K562 (cell line): ENCODE measurements at regions not wholly inside any gene's neighbourhood (a gene's known extent, or its start where the extent isn't known, plus 50 kb on each side); places are given as distances from the start of the nearest gene placed in this dataset.

ENCODE experiments used
- ATAC-seq: fragments of 200-7000 bp; cut with Tn5 transposase; 3 replicates; pipeline ENCODE4 v1.9.1; 2020; ENCODE audit warnings: moderate library complexity
- BruUV-seq: library from RNA; stranded (reverse); fragments of 400-500 nt; replicated peaks from 2 replicates; lab custom pipeline; 2021; lab: Mats Ljungman, UMichigan
- CTCF ChIA-PET: fragments of 300-600 bp; formaldehyde crosslinking; extraction: SDS; loops from one replicate; lab custom pipeline; 2021; ENCODE audit warnings: low intra/inter-chr PET ratio; lab: Yijun Ruan, JAX
- POLR2A ChIA-PET: fragments of 300-600, 350-650 bp; sonication (Branson Sonifier 250); formaldehyde crosslinking; extraction: SDS; loops from one replicate; lab custom pipeline; 2021; ENCODE audit warnings: antibody characterized with exemption, inconsistent platforms; lab: Yijun Ruan, JAX
- DNase-seq, 4 experiments: peaks; one replicate each; pipeline versions ENCODE4 v3.0.0 to v3.0.0-alpha.2; 2011 to 2018; ENCODE audit warnings: low spot score in 3 of 4, mixed read lengths in 3 of 4; ENCODE audit errors: extremely low read depth in 1 of 4
- FAIRE-seq: peaks from 2 replicates; lab custom pipeline; 2011; peaks lifted over from hg19 to GRCh38; lab: Jason Lieb, UNC
- H2AFZ ChIP-seq: 2 replicates; pipeline ENCODE4 v1.6.0; 2011; ENCODE audit warnings: low read depth, low read length, control low read depth, inconsistent platforms
- H3K27ac ChIP-seq: fragments of 200-600 bp; 3 replicates; pipeline ENCODE4 v1.8.0; 2011; ENCODE audit warnings: low read depth, mild to moderate bottlenecking, control low read depth, inconsistent platforms, low read length, moderate library complexity, mixed read lengths; ENCODE audit errors: extremely low read depth
- H3K27me3 ChIP-seq, 2 experiments: fragments of 300-600 bp in 1 of 2; 2 replicates in 1 of 2; 3 replicates in 1 of 2; pipeline versions ENCODE4 v1.6.0 to v1.8.0; 2011; ENCODE audit warnings: inconsistent platforms in 2 of 2, low read length in 2 of 2, mild to moderate bottlenecking in 1 of 2, mixed read lengths in 1 of 2, moderate library complexity in 1 of 2; ENCODE audit not compliant: control insufficient read depth in 2 of 2, insufficient read depth in 2 of 2
- H3K36me3 ChIP-seq: fragments of 300-600 bp; 3 replicates; pipeline ENCODE4 v1.8.0; 2011; ENCODE audit warnings: mild to moderate bottlenecking, low read length, inconsistent platforms; ENCODE audit not compliant: control insufficient read depth, insufficient read depth
- H3K4me1 ChIP-seq, 2 experiments: fragments of 200-600 bp in 1 of 2; replicated peaks in 1 of 2; 2 replicates in 1 of 2; 3 replicates in 1 of 2; pipeline versions ENCODE4 v1.5.1 to v1.8.0; 2011; ENCODE audit warnings: inconsistent platforms in 2 of 2, low read length in 2 of 2, mild to moderate bottlenecking in 1 of 2, mixed read lengths in 1 of 2, moderate library complexity in 1 of 2; ENCODE audit not compliant: control insufficient read depth in 2 of 2, insufficient read depth in 2 of 2
- H3K4me2 ChIP-seq: 2 replicates; pipeline ENCODE4 v1.6.1; 2011; ENCODE audit warnings: low read length, control low read depth, inconsistent platforms, mixed read lengths; ENCODE audit not compliant: insufficient read depth
- H3K4me3 ChIP-seq: fragments of 200-600 bp; sonication (generic), shearing (Covaris generic); 2 replicates; pipeline ENCODE4 v1.5.1; 2016; ENCODE audit warnings: control low read depth, inconsistent platforms
- H3K79me2 ChIP-seq: fragments of 200-600 bp; 3 replicates; pipeline ENCODE4 v1.8.0; 2011; ENCODE audit warnings: low read length, inconsistent platforms; ENCODE audit not compliant: control insufficient read depth, insufficient read depth
- H3K9ac ChIP-seq, 2 experiments: 2 replicates each; pipeline versions ENCODE4 v1.6.0 to v1.6.1; 2011; ENCODE audit warnings: low read depth in 2 of 2, low read length in 2 of 2, control low read depth in 1 of 2, inconsistent platforms in 1 of 2, mild to moderate bottlenecking in 1 of 2, mixed read lengths in 1 of 2; ENCODE audit not compliant: insufficient read depth in 1 of 2
- H3K9me1 ChIP-seq: one replicate; pipeline ENCODE4 v1.6.0; 2011; ENCODE audit warnings: inconsistent platforms, mild to moderate bottlenecking, low read length, moderate library complexity; ENCODE audit not compliant: control insufficient read depth, insufficient read depth
- H3K9me3 ChIP-seq: replicated peaks from 2 replicates; pipeline ENCODE4 v1.5.1; 2011; ENCODE audit warnings: low read depth, low read length, inconsistent platforms; ENCODE audit not compliant: control insufficient read depth, insufficient read depth
- H4K20me1 ChIP-seq: replicated peaks from 2 replicates; pipeline ENCODE4 v1.6.1; 2011; ENCODE audit warnings: low read length, inconsistent platforms, mixed read lengths; ENCODE audit not compliant: control insufficient read depth, insufficient read depth
- CBFA2T2 ChIP-seq: fragments of 450-650 bp; conservative IDR thresholded peaks from 2 replicates; pipeline ENCODE4 v1.6.1; 2017; ENCODE audit warnings: mild to moderate bottlenecking
- CBX3 ChIP-seq, 2 experiments: IDR thresholded peaks; 1 replicate in 1 of 2; 2 replicates in 1 of 2; pipeline ENCODE4 v1.6.1; 2012; ENCODE audit warnings: inconsistent platforms in 2 of 2, low read length in 2 of 2, borderline replicate concordance in 1 of 2, control low read depth in 1 of 2
- CCAR2 ChIP-seq: fragments of 200-400 bp; formaldehyde crosslinking; IDR thresholded peaks from 2 replicates; pipeline ENCODE4 v1.6.1; 2017; ENCODE audit warnings: mild to moderate bottlenecking, low read depth, low read length
- CEBPB ChIP-seq: fragments of 450-650 bp; IDR thresholded peaks from 2 replicates; pipeline ENCODE4 v1.6.1; 2016; ENCODE audit warnings: missing genetic modification characterization, missing compliant biosample characterization
- E2F4 ChIP-seq: sonication (generic); formaldehyde crosslinking; IDR thresholded peaks from 2 replicates; pipeline ENCODE4 v1.8.0; 2022; ENCODE audit warnings: mild to moderate bottlenecking, low read depth, missing genetic modification reagents
- GTF2E2 ChIP-seq: fragments of 200-800 bp; sonication (Bioruptor generic); IDR thresholded peaks from 2 replicates; pipeline ENCODE4 v1.6.1; 2016; ENCODE audit warnings: missing genetic modification characterization, missing compliant biosample characterization
- PHF21A ChIP-seq: fragments of 450-650 bp; IDR thresholded peaks from 2 replicates; pipeline ENCODE4 v1.6.1; 2017; ENCODE audit warnings: low read depth, borderline replicate concordance
- SREBF1 ChIP-seq: fragments of 150-350 bp; IDR thresholded peaks from 2 replicates; pipeline ENCODE4 v1.6.1; 2014; ENCODE audit warnings: antibody characterized with exemption, low read depth, low read length, borderline replicate concordance
- ZBTB40 ChIP-seq, 2 experiments: fragments of 450-650 bp in 1 of 2; sonication (generic) in 1 of 2; formaldehyde crosslinking in 1 of 2; IDR thresholded peaks; 2 replicates each; pipeline versions ENCODE4 v1.7.1 to v1.9.0; 2016 to 2022; ENCODE audit warnings: inconsistent platforms in 1 of 2, mild to moderate bottlenecking in 1 of 2, missing genetic modification reagents in 1 of 2
- WGBS: fragments of 100-300 bp; shearing (Covaris generic); methylation state at CpG from one replicate; pipeline ENCODE4 v1.1.6; 2016; ENCODE audit warnings: low coverage, mixed read lengths; ENCODE audit not compliant: insufficient coverage; ENCODE audit errors: missing lambda C conversion rate; 5-methylcytosine and 5-hydroxymethylcytosine counted together
- in situ Hi-C: fragments of 300-500 bp; cut with MboI; formaldehyde crosslinking; loops from 4 replicates; pipeline ENCODE4 v1.15.0; 2018; ENCODE audit warnings: inconsistent platforms, mixed read lengths
- intact Hi-C: fragments of 100-400 bp; cut with micrococcal nuclease; formaldehyde crosslinking; loops from 2 replicates; pipeline ENCODE4 v1.14.2; 2022

GRCh38 chr15:95737060-95737459, 593.4 kb upstream of the NR2F2 start:
- CTCF ChIA-PET = no interaction called here
- Histone ChIP-seq H3K4me1 (peaks cover 0 to 13% of the 10 kb centered on the region in 2 experiments; a peak in 2 of 5 replicates), H3K9me1 (no peaks in the 10 kb centered on the region), H3K9me3 (no peaks in the 10 kb centered on the region), H2AFZ (no peak overlapping the region), H3K4me2 (no peak overlapping the region), H3K9ac (no peak overlapping the region), H3K27me3 (no peaks in the 10 kb centered on the region), H3K4me3 (no peak overlapping the region), H4K20me1 (0 out of 2 replicates have a peak, but pooled peaks cover 3% of the 10 kb centered on the region), H3K27ac (no peak overlapping the region), H3K36me3 (peaks cover 19% of the 10 kb centered on the region; the same call in 2 of the 3 replicates), H3K79me2 (no peaks in the 10 kb centered on the region)
- FAIRE-seq (no peak), ATAC-seq (no peak), DNase-seq (no peak)
- BruUV-seq = no TSS peak
- intact Hi-C loops = no loop called here
- in situ Hi-C loops = no loop called here
- WGBS = 91% methylated on average over 3 of the region's 3 CpGs
- POLR2A ChIA-PET = no interaction called here
- TF ChIP-seq CBFA2T2 (no peak), CEBPB (tag) (no peak), CBX3 (IDR thresholded peaks at IDR 0.05; ENCODE audit: borderline replicate concordance in 1 of 2, low read length in 2 of 2) (no peak), PHF21A (no peak), E2F4 (CRISPR knock-in tag) (no peak), ZBTB40 (IDR thresholded peaks at IDR 0.05) (no peak), ZBTB40 (CRISPR knock-in tag; IDR thresholded peaks at IDR 0.05) (no peak), GTF2E2 (tag) (no peak), SREBF1 (no peak), CCAR2 (no peak)
- TF ChIP-seq, all 486 proteins: peak for 0
